SKM-1 treated with dmso at 0.1 percent for 144 hours (cell line): ENCODE measurements at regions not wholly inside any gene's neighbourhood (a gene's known extent, or its start where the extent isn't known, plus 50 kb on each side); places are given as distances from the start of the nearest gene placed in this dataset.
A peak's percentile ranks its signal among the peaks of the same experiment; 100 is the strongest.

Source experiments
- DNase-seq: peaks from one replicate; lab custom pipeline; 2025; ENCODE audit not compliant: unreplicated experiment; lab: John Stamatoyannopoulos, UW

DNA sequence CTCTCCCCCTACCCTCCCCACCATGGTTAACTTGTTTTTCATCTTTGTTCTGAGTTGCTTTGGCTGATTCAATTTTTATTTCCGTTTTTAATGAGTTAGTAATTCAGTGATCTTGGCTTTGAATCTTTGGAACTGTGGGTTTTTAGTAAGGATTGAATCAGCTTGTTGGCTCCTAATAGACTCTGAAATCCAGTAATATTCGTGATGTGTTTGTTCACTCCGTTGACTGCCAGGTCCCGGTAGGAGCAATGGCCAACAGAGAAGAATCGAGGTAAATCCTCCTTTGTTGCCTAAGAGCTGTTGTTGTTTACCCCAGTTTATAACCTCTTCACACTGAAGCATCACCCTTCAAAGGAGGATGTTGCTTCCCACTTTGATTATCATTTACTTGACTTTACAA lies 92.7 kb downstream of the PCSK1 start:
- no peak for DNase-seq

DNA sequence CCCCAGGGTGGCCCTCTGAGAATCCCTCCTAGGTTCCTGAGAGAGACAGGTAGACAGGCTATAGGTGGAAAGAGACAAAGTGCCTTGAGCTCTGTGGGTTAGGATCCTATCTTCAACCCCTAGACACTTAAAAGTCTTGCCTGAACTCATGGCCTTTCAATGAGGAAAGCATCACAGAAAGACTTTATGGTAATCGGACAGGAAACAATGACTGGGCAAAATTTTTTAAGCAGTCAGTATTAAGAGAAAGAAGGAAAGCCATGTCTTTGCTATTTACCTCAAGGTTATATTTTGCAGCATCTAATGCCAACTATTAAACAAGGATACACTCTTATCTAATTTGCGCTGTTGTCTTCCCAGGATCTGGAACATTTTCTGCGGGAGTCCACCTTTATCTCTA lies 93.2 kb downstream of the PCSK1 start:
- no peak for DNase-seq

DNA sequence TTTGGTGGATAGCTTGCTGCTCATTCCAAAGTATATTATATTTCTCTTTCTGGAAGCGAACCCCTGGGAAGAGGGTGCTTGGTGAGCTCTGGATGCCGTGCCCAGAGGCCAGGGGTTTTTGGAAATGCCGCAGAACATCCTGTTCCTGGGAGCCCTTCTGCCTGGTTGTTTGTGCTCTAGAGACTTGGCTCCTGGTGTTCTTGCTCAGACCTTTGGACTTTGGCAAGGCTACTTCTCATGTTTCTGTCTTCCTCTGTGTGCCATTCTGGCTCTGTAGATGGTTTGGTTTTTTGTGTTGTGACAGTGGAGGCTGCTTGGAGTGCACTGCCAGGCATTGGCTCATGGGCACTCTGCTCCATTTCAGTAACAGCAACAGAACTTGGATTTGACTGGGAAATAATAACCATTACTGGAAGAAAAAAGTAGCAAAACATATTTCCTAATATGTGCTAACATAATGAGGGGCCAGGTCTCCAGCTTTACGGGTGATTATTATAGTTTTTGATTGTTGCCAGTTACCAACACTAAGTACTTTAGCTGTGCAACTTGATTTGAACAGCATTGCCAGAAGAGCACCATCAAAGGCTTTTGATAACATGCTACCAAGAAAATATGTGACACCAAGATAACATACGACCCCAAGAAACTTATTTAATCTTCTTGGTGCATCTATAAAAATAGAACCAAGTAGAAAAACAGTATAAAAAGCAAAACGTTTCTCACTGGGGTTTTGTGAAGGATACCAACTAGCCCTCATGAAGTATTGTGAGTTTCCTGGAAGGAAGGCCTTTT lies 94.2 kb downstream of the PCSK1 start:
- no peak for DNase-seq

DNA sequence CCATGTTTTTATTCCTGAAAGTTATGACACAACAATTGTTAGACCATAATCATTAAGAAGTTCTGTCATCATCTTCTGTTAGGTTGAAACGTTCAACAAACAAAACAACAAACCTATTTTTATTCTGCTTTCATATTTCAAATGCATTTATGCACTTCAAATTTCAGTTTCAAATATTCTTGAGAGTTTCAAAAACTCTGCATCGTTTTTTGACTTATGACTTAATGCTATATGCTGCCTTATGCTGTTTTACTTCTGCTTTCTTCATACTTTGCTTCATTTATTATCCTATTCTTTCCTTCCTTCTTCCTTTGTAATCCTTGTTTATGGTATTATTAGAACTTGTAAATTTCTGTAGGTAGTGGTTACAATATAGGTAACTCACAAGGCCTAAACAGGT lies 95.0 kb downstream of the PCSK1 start:
- DNase-seq, result no peak

- DNase-seq, result peak; percentile 16
These were observed 95.8 kb downstream of the PCSK1 start for GRCh38 chr5:96337048-96337781.

- DNase-seq, result peak; percentile 64
These were observed 96.6 kb downstream of the PCSK1 start for GRCh38 chr5:96336351-96336985.

DNA sequence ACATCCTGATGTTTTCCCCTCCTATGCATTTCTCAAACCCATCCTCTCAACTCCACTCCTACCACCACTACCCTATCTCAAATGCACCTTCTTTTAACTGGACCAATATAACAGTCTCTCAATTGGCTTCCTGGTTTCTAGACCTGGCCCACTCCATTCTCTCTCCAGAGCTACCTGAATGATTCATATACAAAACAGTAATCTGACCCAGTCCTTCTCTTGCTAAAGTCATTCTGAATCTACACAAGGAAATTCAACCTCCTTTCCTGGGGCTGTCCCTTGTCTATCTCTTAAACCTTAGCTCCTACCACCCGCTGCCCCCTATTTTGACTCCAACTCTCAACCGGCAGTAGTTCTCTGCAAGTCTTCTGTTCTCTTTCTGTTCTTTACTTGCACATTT lies 97.2 kb downstream of the PCSK1 start:
- no peak for DNase-seq

- no peak for DNase-seq
These were observed 99.7 kb downstream of the PCSK1 start for GRCh38 chr5:96333391-96333790.

GRCh38 chr5:96332535-96333366 lies 100.3 kb downstream of the PCSK1 start:
- DNase-seq, result no peak

GRCh38 chr5:96331681-96332361 lies 101.2 kb downstream of the PCSK1 start:
- DNase-seq, result no peak

GRCh38 chr5:96331210-96331609 lies 101.8 kb downstream of the PCSK1 start:
- DNase-seq, result peak; percentile 73

DNA sequence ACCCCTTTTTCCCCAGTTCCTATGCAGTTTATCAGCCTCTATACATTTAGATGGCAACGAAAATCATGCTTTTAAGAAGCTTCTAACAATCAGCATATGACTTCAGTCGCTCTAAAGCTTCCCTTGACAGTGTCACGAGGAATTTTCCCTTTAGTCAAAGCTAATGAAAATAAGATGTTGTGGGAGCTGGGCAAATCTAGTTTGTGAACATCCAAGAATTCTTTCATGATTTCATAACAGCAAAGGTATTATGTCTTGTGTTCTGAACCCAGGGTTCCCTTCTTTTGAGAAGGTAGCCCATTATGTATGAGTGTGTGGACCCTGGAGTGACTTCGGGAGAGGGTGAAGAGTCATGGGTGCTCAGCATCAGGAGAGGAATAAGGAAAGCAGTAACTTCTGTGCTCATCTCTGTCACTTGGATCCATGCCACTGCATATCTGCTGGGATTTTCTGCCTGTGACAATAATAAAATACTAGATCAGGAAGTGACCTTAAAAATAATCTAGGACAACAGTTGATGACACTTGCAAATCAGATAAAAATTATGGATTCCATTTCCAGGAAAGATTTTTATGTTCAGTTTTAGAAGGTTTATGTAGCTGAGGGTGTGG lies 102.4 kb downstream of the PCSK1 start:
- no peak for DNase-seq

DNA sequence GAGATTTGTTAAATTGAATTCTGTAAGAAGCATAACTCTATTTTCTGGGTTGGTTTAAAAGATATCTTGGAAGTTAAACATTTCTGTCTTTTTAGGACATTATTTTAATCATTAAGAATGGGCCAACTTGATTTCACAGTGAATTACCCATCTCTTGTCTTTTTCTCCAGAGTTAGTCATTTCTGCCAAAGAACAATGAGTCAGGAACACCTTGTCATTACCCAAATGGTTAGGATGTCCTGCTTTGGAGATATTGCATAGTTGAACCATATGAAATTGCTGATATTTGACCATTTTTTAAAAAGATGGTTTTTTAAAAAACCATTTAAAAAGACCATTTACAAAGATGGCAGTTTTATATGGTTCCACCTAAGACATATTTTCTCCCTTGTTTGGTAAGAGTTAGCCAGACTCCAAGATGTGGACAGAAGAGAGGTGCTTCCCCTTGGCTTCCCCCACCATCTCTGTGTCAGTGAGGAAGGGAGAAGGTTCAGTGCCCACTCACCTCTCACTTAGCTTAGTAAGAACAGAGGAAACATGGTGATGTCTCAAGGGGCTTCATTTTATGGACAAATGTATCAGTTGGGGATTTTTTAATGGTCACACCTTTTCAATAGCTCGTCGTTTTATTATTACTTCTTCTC lies 103.0 kb downstream of the PCSK1 start:
- no peak for DNase-seq

GRCh38 chr5:96329289-96329688 lies 103.8 kb downstream of the PCSK1 start:
- DNase-seq, result no peak

DNA sequence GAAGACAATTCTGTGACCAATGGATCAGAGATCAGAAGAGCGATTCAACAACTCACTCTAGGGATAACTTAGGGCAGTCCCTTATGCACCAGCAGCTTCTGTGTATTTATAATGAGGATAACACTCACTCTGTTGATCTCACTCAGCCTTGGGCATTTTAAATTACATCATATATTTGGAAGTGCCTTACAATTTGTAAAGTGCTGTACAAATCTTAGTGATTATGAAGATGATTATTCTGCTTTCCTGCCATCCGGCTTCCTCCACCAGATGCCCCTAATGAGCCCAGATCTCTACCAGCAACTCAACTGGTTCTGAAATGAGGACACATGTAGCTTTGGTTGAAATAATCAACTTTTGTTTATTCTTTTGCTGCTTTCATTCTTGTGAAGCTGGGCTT lies 105.3 kb downstream of the PCSK1 start:
- no peak for DNase-seq

DNA sequence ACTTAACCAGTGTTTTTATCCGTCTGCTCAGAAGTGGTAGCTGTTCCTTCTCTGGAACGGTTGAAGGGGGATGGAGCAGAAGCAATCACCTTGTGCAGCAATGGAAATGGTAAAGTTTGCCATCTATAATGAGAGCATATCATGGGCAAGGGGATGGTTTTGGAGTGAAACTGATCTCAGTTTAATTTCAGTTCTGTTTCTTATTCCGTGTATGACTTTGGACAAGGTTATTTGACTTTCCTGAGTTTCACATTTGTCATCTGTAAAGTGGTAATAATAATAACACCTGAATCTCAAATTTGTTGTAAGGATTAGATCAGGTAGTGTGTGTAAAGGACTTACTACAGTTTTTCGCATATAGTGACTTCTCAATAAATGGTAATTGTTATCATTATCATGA lies 106.1 kb downstream of the PCSK1 start:
- DNase-seq, result no peak

DNA sequence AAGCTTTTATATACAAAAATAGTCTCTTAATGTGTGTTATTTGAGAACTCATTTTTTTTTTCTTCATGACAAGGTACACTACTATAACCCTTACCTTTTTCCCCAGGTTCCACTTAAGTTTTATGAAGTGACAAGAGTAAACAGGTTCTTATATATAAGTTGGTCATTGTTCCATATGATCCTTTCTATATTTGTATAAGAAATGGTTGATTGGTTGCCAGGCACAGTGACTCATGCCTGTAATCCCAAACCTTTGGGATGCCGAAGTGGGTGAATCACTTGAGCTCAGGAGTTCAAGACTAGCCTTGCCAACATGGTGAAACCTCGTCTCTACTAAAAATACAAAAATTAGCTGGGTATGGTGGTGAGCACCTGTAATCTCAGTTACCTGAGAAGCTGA lies 108.3 kb downstream of the PCSK1 start:
- DNase-seq, result no peak

- DNase-seq, result no peak
These were observed 110.2 kb downstream of the PCSK1 start for GRCh38 chr5:96322865-96323264.

- DNase-seq, result no peak
These were observed 110.8 kb downstream of the PCSK1 start for GRCh38 chr5:96322217-96322616.

DNA sequence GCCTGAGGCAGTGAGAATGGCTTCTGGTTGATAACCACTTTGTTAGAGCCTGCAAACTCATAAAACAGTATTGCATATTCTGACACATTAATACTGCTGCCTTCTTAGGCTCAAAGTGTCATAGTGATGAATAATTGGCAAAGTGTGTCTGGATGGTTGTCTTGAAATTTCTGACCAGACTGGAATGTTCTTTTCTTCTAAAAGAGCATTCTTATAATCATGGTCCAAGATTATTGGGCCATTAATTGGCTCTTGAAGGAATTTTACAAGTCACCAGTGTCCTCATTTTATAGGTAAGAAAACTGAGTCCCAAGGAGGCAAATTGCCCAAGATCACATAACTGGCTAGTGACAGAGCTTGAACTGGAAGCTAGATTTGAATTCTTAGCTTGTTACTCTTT lies 111.7 kb downstream of the PCSK1 start:
- DNase-seq, result no peak
